Stromal cell of bone marrow (primary cell): ENCODE measurements at regions not wholly inside any gene's neighbourhood (a gene's known extent, or its start where the extent isn't known, plus 50 kb on each side); places are given as distances from the start of the nearest gene placed in this dataset.
"Not testable (repeated sequence)": the region's sequence is repeated elsewhere in the genome, so short reads cannot be mapped to it uniquely, and the experiment has no call there.

ENCODE experiments used
- DNase-seq: peaks from one replicate; pipeline ENCODE4 v3.0.0-alpha.2; 2012; ENCODE audit warnings: low read depth

DNA sequence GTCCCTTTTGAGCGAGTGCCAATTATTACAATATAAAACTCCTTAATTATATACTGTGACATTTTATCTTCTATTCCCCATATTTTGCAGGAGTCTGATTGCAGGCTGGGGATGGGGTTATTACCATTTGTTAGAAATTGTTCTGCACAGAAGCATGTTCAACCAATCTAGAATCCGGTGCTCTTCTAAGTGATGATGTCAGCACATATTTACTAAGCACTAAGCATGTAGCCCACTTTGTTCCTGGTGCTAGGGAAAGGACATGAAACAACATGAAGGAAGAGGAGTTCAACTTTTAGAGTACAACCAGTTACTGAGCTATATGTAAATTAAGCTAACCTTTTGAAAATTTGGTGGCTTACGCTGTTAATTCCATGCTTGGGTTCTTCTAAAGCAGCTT lies 52.8 kb upstream of the IL1RAPL2 start:
- no peak for DNase-seq

DNA sequence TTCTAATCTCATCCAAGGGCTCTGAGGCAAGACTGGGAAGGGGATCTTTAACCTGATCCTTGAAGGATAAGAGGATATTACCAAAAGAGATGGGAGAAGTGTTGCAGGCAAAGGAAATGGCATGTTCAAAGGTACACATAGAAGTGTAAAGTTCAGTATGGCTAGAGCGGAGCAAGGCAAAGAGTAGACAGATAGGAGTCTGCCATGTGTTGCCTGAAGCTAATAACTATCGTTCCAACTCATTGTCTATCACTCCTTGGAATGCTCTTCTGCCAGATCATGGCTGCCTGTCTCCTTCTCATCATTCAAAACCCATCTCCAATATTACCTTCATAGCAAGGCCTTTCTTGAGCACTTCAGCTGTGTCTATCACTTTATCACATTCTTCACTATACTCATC lies 55.2 kb upstream of the IL1RAPL2 start:
- no peak for DNase-seq

- DNase-seq = no peak
These were observed 63.5 kb upstream of the IL1RAPL2 start for GRCh38 chrX:104502460-104502859.

DNA sequence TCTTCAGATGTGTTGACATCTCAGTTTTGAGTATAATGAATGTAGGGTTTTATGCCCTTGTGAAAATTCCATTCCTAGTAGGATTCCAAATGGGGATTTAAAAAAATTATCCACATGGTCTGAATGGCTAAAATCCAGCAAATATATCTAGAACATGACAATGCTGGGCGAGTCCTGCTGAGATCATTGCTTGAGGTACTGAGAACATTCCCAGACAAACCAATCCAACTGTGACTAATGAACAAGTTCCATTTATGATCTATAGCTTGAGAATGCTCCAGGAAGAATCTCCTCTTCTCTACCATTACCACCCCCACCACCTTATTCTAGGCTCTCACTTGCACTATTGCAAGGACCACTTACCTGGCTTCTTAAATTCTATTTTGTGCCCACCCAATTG lies 77.2 kb upstream of the IL1RAPL2 start:
- no peak for DNase-seq

- DNase-seq = no peak
These were observed 79.3 kb upstream of the IL1RAPL2 start for GRCh38 chrX:104486691-104487090.

DNA sequence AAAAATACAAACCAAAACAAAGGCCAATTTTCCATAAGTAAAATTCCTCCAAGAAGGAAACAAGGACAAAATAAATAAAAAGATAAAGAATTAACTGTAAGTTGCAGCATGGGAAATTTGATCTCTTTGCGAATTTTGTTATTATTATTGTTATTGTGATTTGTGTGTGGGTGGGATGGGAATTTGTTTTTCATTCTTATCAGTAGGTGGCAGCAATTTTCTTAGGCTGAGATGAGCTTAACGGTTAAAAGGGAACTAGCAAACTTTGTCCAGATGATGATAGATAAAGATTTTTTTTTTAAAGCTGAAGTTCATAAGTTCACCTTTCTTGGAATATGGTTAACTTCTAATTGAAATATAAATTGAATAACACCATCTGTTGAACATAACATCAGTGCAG lies 83.2 kb upstream of the IL1RAPL2 start:
- no peak for DNase-seq

- no peak for DNase-seq
These were observed 96.2 kb upstream of the IL1RAPL2 start for GRCh38 chrX:104469771-104470170.

GRCh38 chrX:104459796-104460195 lies 106.2 kb upstream of the IL1RAPL2 start:
- no peak for DNase-seq

GRCh38 chrX:104457130-104457529 lies 108.9 kb upstream of the IL1RAPL2 start:
- DNase-seq = not testable (repeated sequence)

GRCh38 chrX:104450316-104450715 lies 115.7 kb upstream of the IL1RAPL2 start:
- no peak for DNase-seq

DNA sequence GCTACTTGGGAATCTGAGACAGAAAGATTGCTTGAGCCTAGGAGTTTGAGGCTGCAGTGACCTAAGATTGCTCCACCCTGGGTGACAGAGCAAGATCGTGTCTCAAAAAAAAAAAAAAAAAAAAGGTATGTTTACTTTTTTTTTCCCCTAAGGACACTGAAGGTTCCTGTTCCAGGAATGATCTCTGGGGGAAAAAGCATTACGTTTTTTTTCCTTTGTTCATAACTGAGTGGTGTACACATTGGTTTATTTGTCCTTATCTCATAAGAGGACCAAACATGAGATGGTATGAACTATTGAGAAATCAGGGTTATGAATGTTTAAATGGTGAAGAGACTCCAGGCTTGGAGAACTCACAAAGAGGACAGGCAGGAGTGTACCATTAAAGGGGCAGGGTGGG lies 120.4 kb upstream of the IL1RAPL2 start:
- DNase-seq = no peak

GRCh38 chrX:104435249-104435648 lies 130.8 kb upstream of the IL1RAPL2 start:
- no peak for DNase-seq

- no peak for DNase-seq
These were observed 133.7 kb upstream of the IL1RAPL2 start for GRCh38 chrX:104432321-104432720.

DNA sequence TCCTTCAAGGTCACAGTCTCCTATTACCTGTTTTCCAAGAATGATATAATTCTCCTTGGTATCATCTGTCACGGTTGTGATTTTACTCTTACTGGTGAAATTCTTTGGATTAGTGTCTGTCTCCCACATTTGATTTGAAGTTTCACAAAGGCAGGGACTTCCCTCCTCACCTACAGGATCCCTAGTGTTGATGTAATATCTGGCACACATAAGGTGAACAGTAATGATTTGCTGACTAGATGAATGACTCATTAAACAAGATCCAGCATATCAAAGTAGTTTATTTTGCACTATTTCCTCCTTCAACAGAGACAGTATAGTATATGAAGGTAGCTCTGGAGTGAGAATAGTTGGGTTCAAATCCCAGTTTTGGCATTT lies 135.3 kb upstream of the IL1RAPL2 start:
- DNase-seq = no peak

DNA sequence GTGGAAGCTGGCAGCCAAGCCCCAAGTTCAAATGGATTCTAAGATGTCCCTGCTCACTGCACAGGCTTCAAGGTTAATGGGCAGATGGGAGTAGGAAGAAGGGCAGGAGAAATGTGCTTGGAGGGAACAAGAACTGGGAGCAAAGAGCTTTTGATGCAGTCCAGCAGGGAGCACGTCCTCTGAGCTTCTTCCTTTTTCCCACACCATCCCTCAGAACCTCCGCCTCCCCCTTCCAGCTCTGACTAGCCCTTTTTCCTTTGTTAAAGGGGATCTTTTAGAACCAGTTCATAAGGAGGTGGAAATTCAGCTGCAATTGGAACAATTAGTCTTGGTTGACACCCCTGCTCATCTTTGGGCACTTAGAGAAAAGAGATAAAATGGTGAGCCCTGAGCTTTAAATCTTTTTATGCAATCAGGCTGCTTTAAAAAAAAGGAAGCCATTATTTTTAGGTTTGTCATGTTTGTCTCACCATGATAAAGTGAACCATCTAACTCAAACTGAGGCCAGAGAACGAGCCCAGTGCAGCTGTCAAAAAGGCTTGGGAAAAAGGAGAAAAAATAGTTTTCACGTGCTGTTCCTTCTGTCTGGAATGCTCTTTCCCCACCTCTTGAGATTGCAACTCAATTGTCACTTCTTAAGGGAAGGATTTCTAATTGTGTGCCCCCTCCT lies 135.8 kb upstream of the IL1RAPL2 start:
- no peak for DNase-seq

DNA sequence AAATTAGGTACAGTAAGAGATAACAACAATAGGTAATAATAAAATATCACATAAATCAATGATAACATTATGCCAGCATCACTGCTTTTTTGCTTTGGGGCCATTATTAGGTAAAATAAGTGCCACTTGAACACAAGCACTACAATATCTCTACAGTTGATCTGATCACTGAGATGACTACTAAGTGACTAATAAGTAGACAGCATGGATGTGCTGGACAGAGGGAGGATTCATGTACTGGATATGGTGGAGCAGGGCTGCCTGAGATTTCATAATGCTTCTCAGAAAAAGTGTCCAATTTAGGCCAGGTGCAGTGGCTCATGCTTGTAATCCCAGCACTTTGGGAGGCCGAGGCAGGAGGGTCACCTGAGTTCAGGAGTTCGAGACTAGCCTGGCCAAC lies 137.8 kb upstream of the IL1RAPL2 start:
- DNase-seq = no peak

- DNase-seq = no peak
These were observed 138.3 kb upstream of the IL1RAPL2 start for GRCh38 chrX:104427693-104428092.

DNA sequence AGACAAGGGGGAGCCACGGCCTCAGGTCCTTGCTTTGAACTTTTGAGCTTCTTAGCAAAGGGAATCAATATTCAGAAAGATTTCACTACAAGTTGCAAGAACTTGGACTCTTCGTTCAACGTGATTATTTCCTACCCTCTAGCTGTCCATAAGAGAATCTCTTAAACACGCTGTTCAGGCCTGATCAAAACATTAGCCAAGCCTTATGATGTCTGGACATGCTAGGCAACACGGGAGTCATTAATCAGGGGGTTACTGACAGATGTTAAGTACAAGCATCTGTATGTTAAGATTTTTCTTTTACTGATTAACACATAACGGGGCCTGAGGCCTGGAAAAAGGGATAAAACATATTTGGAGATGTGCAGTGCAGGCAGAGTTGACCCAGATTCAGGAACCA lies 138.9 kb upstream of the IL1RAPL2 start:
- DNase-seq = no peak

- DNase-seq = no peak
These were observed 145.1 kb upstream of the IL1RAPL2 start for GRCh38 chrX:104420907-104421306.

DNA sequence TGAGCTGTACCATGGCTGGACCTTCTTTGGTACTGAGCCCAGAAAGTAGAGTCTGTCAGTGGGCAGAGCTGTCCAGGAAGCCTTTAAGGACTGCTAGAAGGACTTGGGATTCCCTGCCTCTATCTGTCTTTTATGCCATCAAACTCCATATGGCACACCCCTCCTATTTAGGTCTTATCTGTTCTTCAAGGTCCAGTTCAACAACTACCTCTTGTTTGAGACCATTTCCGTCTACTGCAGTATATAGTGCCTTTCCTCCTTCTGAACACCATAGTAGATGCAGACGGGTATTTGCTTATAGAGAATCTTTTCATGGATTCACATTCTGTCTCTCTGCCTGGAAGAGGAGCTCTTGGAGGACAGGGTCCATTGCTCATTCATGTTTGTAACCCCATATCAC lies 146.1 kb upstream of the IL1RAPL2 start:
- no peak for DNase-seq

- DNase-seq = no peak
These were observed 146.8 kb upstream of the IL1RAPL2 start for GRCh38 chrX:104419211-104419610.

GRCh38 chrX:104411800-104412199 lies 154.2 kb upstream of the IL1RAPL2 start:
- no peak for DNase-seq

GRCh38 chrX:104400387-104400786 lies 145.7 kb upstream of the ESX1 start:
- no peak for DNase-seq

GRCh38 chrX:104392350-104392749 lies 137.6 kb upstream of the ESX1 start:
- DNase-seq = no peak

DNA sequence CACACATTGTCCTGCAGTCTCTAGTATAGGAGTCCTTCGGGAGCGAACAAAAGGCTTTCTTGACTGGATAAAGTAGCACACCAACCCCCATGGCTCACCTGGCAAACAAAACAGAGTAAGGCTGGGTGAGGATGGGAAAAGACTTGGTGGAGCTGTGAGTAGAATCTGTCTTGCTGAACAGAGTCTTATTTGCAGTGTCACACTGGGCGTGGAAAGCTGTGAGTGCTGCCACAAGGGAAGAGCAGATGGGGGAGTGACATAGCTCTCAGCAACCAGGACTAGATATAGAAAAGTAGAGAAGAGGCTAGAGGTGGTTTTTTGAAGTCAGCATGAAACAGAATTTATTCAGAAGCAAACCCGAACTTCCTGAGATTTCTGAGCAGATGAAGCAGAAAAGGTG lies 137.2 kb upstream of the ESX1 start:
- no peak for DNase-seq
